ENCODE measurements at regions not wholly inside any gene's neighbourhood (a gene's known extent, or its start where the extent isn't known, plus 50 kb on each side); places are given as distances from the start of the nearest gene placed in this dataset.

DNA sequence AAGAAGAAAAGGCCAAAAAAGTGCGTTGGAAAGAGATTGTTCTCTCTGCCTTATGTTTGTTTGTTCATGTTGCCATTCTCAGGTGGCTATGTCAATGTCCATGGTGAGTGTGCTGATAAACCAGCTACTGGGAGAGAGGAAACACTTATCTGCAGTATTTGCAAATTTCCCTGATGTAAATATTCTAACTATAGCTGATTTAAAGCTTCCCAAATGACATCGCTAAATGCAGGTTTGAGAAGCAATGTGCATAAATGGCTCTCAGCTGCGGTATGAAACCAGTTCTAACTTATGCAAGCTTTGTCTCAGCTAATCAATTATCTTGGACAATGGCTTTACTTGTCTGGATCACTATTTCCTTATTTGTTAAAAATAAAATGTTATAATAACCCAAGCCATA is 312.5 kb upstream of the ANO3 start:
- no peak for DNase-seq (ENCODE audit: low read depth, low spot score)
- H3K4me3 ChIP-seq (ENCODE audit: low read depth, low read length), result no peak overlapping the region
- in situ Hi-C loops (cut with HindIII; ENCODE audit: low sequenced_read_pairs), result no loop called here
- TF ChIP-seq, protein P1, sequence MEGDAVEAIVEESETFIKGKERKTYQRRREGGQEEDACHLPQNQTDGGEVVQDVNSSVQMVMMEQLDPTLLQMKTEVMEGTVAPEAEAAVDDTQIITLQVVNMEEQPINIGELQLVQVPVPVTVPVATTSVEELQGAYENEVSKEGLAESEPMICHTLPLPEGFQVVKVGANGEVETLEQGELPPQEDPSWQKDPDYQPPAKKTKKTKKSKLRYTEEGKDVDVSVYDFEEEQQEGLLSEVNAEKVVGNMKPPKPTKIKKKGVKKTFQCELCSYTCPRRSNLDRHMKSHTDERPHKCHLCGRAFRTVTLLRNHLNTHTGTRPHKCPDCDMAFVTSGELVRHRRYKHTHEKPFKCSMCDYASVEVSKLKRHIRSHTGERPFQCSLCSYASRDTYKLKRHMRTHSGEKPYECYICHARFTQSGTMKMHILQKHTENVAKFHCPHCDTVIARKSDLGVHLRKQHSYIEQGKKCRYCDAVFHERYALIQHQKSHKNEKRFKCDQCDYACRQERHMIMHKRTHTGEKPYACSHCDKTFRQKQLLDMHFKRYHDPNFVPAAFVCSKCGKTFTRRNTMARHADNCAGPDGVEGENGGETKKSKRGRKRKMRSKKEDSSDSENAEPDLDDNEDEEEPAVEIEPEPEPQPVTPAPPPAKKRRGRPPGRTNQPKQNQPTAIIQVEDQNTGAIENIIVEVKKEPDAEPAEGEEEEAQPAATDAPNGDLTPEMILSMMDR (IDR thresholded peaks at IDR 0.05; ENCODE audit: low read depth, low read length), result no peak

GRCh38 chr11:26021017-26021416 is 310.9 kb upstream of the ANO3 start:
- in situ Hi-C loops (cut with HindIII; ENCODE audit: low sequenced_read_pairs), result no loop called here
- TF ChIP-seq, protein P1 (IDR thresholded peaks at IDR 0.05; ENCODE audit: low read depth, low read length), result no peak
- H3K4me3 ChIP-seq (ENCODE audit: low read depth, low read length), result no peak overlapping the region
- no peak for DNase-seq (ENCODE audit: low read depth, low spot score)

DNA sequence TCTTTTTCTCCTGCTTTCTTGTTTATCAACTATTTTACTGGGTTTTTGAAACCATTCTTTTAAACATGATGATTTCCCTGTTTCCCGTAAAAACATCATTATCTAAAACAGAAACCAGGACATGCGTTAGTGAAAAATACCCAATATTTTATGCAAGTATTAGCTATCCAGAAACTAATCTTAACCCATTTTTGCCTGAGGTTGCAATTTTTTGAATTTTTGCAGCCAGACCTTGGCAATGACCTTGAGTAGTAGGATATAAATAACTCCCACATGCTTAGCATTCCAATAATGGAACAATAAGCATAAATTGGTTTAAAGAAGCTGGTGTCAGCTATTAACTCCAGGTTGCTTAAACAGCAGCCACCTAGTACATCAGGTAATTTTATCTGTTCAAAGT is 308.9 kb upstream of the ANO3 start:
- H3K4me3 ChIP-seq (ENCODE audit: low read depth, low read length), result no peak overlapping the region
- in situ Hi-C loops (cut with HindIII; ENCODE audit: low sequenced_read_pairs), result no loop called here
- DNase-seq (ENCODE audit: low read depth, low spot score), result no peak
- TF ChIP-seq, protein P1 (IDR thresholded peaks at IDR 0.05; ENCODE audit: low read depth, low read length), result no peak

GRCh38 chr11:26025676-26026075 is 306.3 kb upstream of the ANO3 start:
- TF ChIP-seq, protein P1 (IDR thresholded peaks at IDR 0.05; ENCODE audit: low read depth, low read length), result no peak
- in situ Hi-C loops (cut with HindIII; ENCODE audit: low sequenced_read_pairs), result no loop called here
- no peak overlapping the region for H3K4me3 ChIP-seq (ENCODE audit: low read depth, low read length)
- no peak for DNase-seq (ENCODE audit: low read depth, low spot score)

DNA sequence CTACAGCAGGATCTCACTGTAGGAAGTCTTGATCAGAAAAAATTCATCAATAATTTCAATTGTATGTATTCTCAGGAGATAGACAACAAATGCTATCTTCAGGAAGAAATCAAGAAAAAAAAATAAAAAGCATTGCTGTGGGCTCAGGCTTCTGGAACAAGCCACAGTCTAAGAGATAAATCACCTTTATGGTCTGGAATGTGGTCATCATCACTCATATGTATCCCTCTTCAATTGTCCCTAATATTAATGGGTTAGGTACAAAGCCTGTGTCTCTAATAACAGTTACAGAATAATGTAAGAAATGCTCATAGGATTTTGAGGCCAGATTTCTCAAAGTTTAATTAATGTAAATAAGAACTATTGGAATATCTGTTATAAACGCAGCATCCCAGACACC is 305.9 kb upstream of the ANO3 start:
- DNase-seq (ENCODE audit: low read depth, low spot score), result no peak
- no peak overlapping the region for H3K4me3 ChIP-seq (ENCODE audit: low read depth, low read length)
- in situ Hi-C loops (cut with HindIII; ENCODE audit: low sequenced_read_pairs), result no loop called here
- TF ChIP-seq, protein P1 (IDR thresholded peaks at IDR 0.05; ENCODE audit: low read depth, low read length), result no peak

- DNase-seq (ENCODE audit: low read depth, low spot score), result no peak
- TF ChIP-seq, protein P1 (IDR thresholded peaks at IDR 0.05; ENCODE audit: low read depth, low read length), result no peak
- no peak overlapping the region for H3K4me3 ChIP-seq (ENCODE audit: low read depth, low read length)
- in situ Hi-C loops (cut with HindIII; ENCODE audit: low sequenced_read_pairs), result no loop called here
Observed at GRCh38 chr11:26027887-26028286, 304.0 kb upstream of the ANO3 start.

- H3K4me3 ChIP-seq (ENCODE audit: low read depth, low read length), result no peak overlapping the region
- peak; percentile 22 for DNase-seq (ENCODE audit: low read depth, low spot score)
- in situ Hi-C loops (cut with HindIII; ENCODE audit: low sequenced_read_pairs), result no loop called here
- TF ChIP-seq, protein P1 (IDR thresholded peaks at IDR 0.05; ENCODE audit: low read depth, low read length), result no peak
Observed at GRCh38 chr11:26028393-26028911, 303.5 kb upstream of the ANO3 start.

All from astrocyte of the spinal cord (primary cell).